SU-DHL-6 (cell line): ENCODE measurements at regions not wholly inside any gene's neighbourhood (a gene's known extent, or its start where the extent isn't known, plus 50 kb on each side); places are given as distances from the start of the nearest gene placed in this dataset.

Experiments used
- H2AFZ ChIP-seq: fragments of 200-600 bp; sonication (generic); 2 replicates; pipeline ENCODE4 v1.6.1; 2014; ENCODE audit warnings: low read depth, mild to moderate bottlenecking, moderate library complexity, mixed read lengths, antibody characterized with exemption, low read length; ENCODE audit not compliant: severe bottlenecking
- H3F3A ChIP-seq: fragments of 200-600 bp; shearing (Covaris generic); 2 replicates; pipeline ENCODE4 v1.6.0; 2016; ENCODE audit warnings: antibody characterized with exemption, mild to moderate bottlenecking; ENCODE audit not compliant: insufficient read depth
- H3K27ac ChIP-seq: fragments of 200-600 bp; sonication (generic); 2 replicates; pipeline ENCODE4 v1.5.1; 2016; ENCODE audit warnings: low read depth, mild to moderate bottlenecking, low read length, moderate library complexity, mixed read lengths
- H3K27me3 ChIP-seq: fragments of 200-600 bp; sonication (generic), shearing (Covaris generic); 2 replicates; pipeline ENCODE4 v1.6.0; 2014; ENCODE audit warnings: mild to moderate bottlenecking, low read length
- H3K36me3 ChIP-seq: fragments of 200-600 bp; sonication (generic); 2 replicates; pipeline ENCODE4 v1.6.1; 2014; ENCODE audit warnings: mild to moderate bottlenecking, low read length, mixed read lengths
- H3K4me2 ChIP-seq: fragments of 300-600, 200-600 bp; shearing (Covaris generic), sonication (generic); 2 replicates; pipeline ENCODE4 v1.6.0; 2014; ENCODE audit warnings: low read length, low read depth, mild to moderate bottlenecking; ENCODE audit not compliant: poor library complexity, severe bottlenecking
- H3K4me3 ChIP-seq: fragments of 200-600 bp; sonication (generic); 2 replicates; pipeline ENCODE4 v1.5.1; 2014; ENCODE audit warnings: antibody characterized with exemption, low read length, mild to moderate bottlenecking, mixed read lengths; ENCODE audit not compliant: insufficient read depth, poor library complexity, severe bottlenecking
- H3K79me2 ChIP-seq: fragments of 200-600 bp; sonication (generic); 2 replicates; pipeline ENCODE4 v1.6.1; 2014; ENCODE audit warnings: mild to moderate bottlenecking, low read length, moderate library complexity; ENCODE audit not compliant: insufficient read depth
- H3K9ac ChIP-seq: fragments of 200-600 bp; sonication (generic); 2 replicates; pipeline ENCODE4 v1.7.0; 2014; ENCODE audit warnings: mild to moderate bottlenecking, low read length
- H3K9me2 ChIP-seq: fragments of 200-600 bp; sonication (generic); replicated peaks from 2 replicates; pipeline ENCODE4 v1.6.1; 2014; ENCODE audit warnings: low read length; ENCODE audit not compliant: insufficient read depth
- H3K9me3 ChIP-seq: fragments of 200-600 bp; sonication (generic); 2 replicates; pipeline ENCODE4 v1.6.1; 2014; ENCODE audit warnings: low read length, mixed read lengths; ENCODE audit not compliant: insufficient read depth
- H4K20me1 ChIP-seq: fragments of 200-600 bp; sonication (generic); 2 replicates; pipeline ENCODE4 v1.6.1; 2014; ENCODE audit warnings: low read depth, mild to moderate bottlenecking, antibody characterized with exemption, low read length, moderate library complexity, mixed read lengths
- CTCF ChIP-seq: fragments of 200-600 bp; sonication (generic); IDR thresholded peaks from one replicate; pipeline ENCODE4 v1.5.1; 2017; ENCODE audit warnings: antibody characterized with exemption, mild to moderate bottlenecking, low read length, moderate library complexity; ENCODE audit not compliant: insufficient read depth, poor library complexity, severe bottlenecking
- EZH2phosphoT487 ChIP-seq: fragments of 200-600 bp; sonication (generic), shearing (Covaris generic); conservative IDR thresholded peaks from 2 replicates; pipeline ENCODE4 v1.6.1; 2018; ENCODE audit warnings: mild to moderate bottlenecking, antibody characterized with exemption, low read length, moderate library complexity, mixed read lengths

GRCh38 chr4:177853229-177853628, 411.0 kb upstream of the AGA start:
- Histone ChIP-seq H3K9me3 (no peaks in the 10 kb centered on the region), H3K79me2 (no peaks in the 10 kb centered on the region), H3F3A (no peaks in the 10 kb centered on the region), H3K4me2 (no peak overlapping the region), H3K4me3 (no peak overlapping the region), H3K27ac (no peak overlapping the region), H2AFZ (no peak overlapping the region), H4K20me1 (no peaks in the 10 kb centered on the region), H3K36me3 (no peaks in the 10 kb centered on the region), H3K9ac (no peak overlapping the region), H3K9me2 (no peaks in the 10 kb centered on the region), H3K27me3 (no peaks in the 10 kb centered on the region)
- no peak for TF ChIP-seq EZH2phosphoT487
- TF ChIP-seq CTCF, result no peak

GRCh38 chr4:177855507-177856197, 413.4 kb upstream of the AGA start:
- H2AFZ ChIP-seq, result no peak overlapping the region
- H3K79me2 ChIP-seq, result no peaks in the 10 kb centered on the region

GRCh38 chr4:177860171-177860570, 417.9 kb upstream of the AGA start:
- Histone ChIP-seq H3K27me3 (no peaks in the 10 kb centered on the region), H3K79me2 (no peaks in the 10 kb centered on the region), H3K9me3 (no peaks in the 10 kb centered on the region)

More at GRCh38 chr4:177855507-177856197, 413.4 kb upstream of the AGA start:
- TF ChIP-seq EZH2phosphoT487, result no peak
- TF ChIP-seq CTCF, result no peak
- H3K9ac ChIP-seq, result no peak overlapping the region
- no peak overlapping the region for H3K4me2 ChIP-seq
- H3K9me3 ChIP-seq, result no peaks in the 10 kb centered on the region
- no peaks in the 10 kb centered on the region for H4K20me1 ChIP-seq
- no peak overlapping the region for H3K4me3 ChIP-seq
- H3K9me2 ChIP-seq, result no peaks in the 10 kb centered on the region
- H3K36me3 ChIP-seq, result no peaks in the 10 kb centered on the region
- H3F3A ChIP-seq, result no peaks in the 10 kb centered on the region
- no peak overlapping the region for H3K27ac ChIP-seq
- no peaks in the 10 kb centered on the region for H3K27me3 ChIP-seq

More at GRCh38 chr4:177860171-177860570, 417.9 kb upstream of the AGA start:
- Histone ChIP-seq H3K9me2 (no peaks in the 10 kb centered on the region), H4K20me1 (no peaks in the 10 kb centered on the region), H3K9ac (no peak overlapping the region), H3K4me3 (no peak overlapping the region), H2AFZ (no peak overlapping the region), H3K4me2 (no peak overlapping the region), H3K36me3 (no peaks in the 10 kb centered on the region), H3F3A (no peaks in the 10 kb centered on the region), H3K27ac (no peak overlapping the region)
- TF ChIP-seq EZH2phosphoT487 (no peak), CTCF (no peak)
